Smooth muscle cell (in vitro differentiated cells): ENCODE measurements at regions not wholly inside any gene's neighbourhood (a gene's known extent, or its start where the extent isn't known, plus 50 kb on each side); places are given as distances from the start of the nearest gene placed in this dataset.

Experiments
- DNase-seq: peaks from one replicate; lab custom pipeline; 2025; ENCODE audit not compliant: unreplicated experiment; lab: John Stamatoyannopoulos, UW
- H2AFZ ChIP-seq: fragments of 200-600 bp; sonication (generic); 2 replicates; pipeline ENCODE4 v1.6.0; 2016; ENCODE audit warnings: antibody characterized with exemption, low read depth, mild to moderate bottlenecking
- H3F3A ChIP-seq: fragments of 200-600 bp; sonication (generic); 2 replicates; pipeline ENCODE4 v1.6.0; 2017; ENCODE audit warnings: antibody characterized with exemption, low read depth
- H3K27ac ChIP-seq: fragments of 200-600 bp; sonication (generic); 2 replicates; pipeline ENCODE4 v1.5.1; 2016; ENCODE audit warnings: low read depth, mild to moderate bottlenecking
- H3K27me3 ChIP-seq: fragments of 200-600 bp; sonication (generic); 2 replicates; pipeline ENCODE4 v1.6.1; 2016; ENCODE audit warnings: low read depth, mild to moderate bottlenecking
- H3K36me3 ChIP-seq: fragments of 200-600 bp; sonication (generic); 2 replicates; pipeline ENCODE4 v1.5.1; 2016; ENCODE audit warnings: low read depth
- H3K4me1 ChIP-seq: fragments of 200-600 bp; sonication (generic); 2 replicates; pipeline ENCODE4 v1.5.1; 2016; ENCODE audit warnings: low read depth
- H3K4me2 ChIP-seq: fragments of 200-600 bp; sonication (generic); 2 replicates; pipeline ENCODE4 v1.6.0; 2016; ENCODE audit warnings: mild to moderate bottlenecking
- H3K4me3 ChIP-seq: fragments of 200-600 bp; sonication (generic); 2 replicates; pipeline ENCODE4 v1.5.1; 2016; ENCODE audit warnings: mild to moderate bottlenecking
- H3K79me2 ChIP-seq: fragments of 200-600 bp; sonication (generic); 2 replicates; pipeline ENCODE4 v1.6.0; 2016; ENCODE audit warnings: low read depth, mild to moderate bottlenecking
- H3K9ac ChIP-seq: fragments of 200-600 bp; sonication (generic); 2 replicates; pipeline ENCODE4 v1.6.0; 2016; ENCODE audit warnings: low read depth
- H3K9me3 ChIP-seq: fragments of 200-600 bp; sonication (generic); replicated peaks from 2 replicates; pipeline ENCODE4 v1.5.1; 2016; ENCODE audit warnings: low read depth
- H4K20me1 ChIP-seq: fragments of 200-600 bp; sonication (generic); 2 replicates; pipeline ENCODE4 v1.6.0; 2016; ENCODE audit warnings: low read depth
- CTCF ChIP-seq: fragments of 200-600 bp; sonication (generic); IDR thresholded peaks from 2 replicates; pipeline ENCODE4 v1.5.1; 2017; ENCODE audit warnings: borderline replicate concordance, mild to moderate bottlenecking, antibody characterized with exemption; ENCODE audit not compliant: insufficient read depth, poor library complexity, severe bottlenecking
- WGBS: methylation state at CpG from one replicate; pipeline ENCODE4 v1.1.7; 2016; ENCODE audit warnings: low lambda C conversion rate; 5-methylcytosine and 5-hydroxymethylcytosine counted together

GRCh38 chr11:130769782-130770535 is 146.3 kb downstream of the SNX19 start:
- Histone ChIP-seq H3K4me1 (no peaks in the 10 kb centered on the region), H3K79me2 (no peaks in the 10 kb centered on the region), H3K27ac (no peak overlapping the region), H2AFZ (no peak overlapping the region), H3K4me3 (no peak overlapping the region), H3F3A (peaks cover 16% of the 10 kb centered on the region), H3K9ac (no peak overlapping the region), H3K9me3 (no peaks in the 10 kb centered on the region), H4K20me1 (no peaks in the 10 kb centered on the region), H3K36me3 (no peaks in the 10 kb centered on the region), H3K4me2 (no peak overlapping the region), H3K27me3 (no peaks in the 10 kb centered on the region)
- no peak for TF ChIP-seq CTCF
- 82% methylated on average over 8 of the region's 8 CpGs for WGBS
- DNase-seq, result no peak

GRCh38 chr11:130771708-130772107 is 144.6 kb downstream of the SNX19 start:
- Histone ChIP-seq H3K27ac (peak overlapping the region; percentile 82), H2AFZ (no peak overlapping the region)

GRCh38 chr11:130772266-130773227 is 143.7 kb downstream of the SNX19 start:
- H3K27ac ChIP-seq, result peak overlapping the region; percentile 82
- 27% methylated on average over 6 of the region's 6 CpGs for WGBS
- H3K27me3 ChIP-seq, result no peaks in the 10 kb centered on the region
- H3K4me2 ChIP-seq, result peak overlapping the region; percentile 44
- no peaks in the 10 kb centered on the region for H3K4me1 ChIP-seq
- H3F3A ChIP-seq, result peaks cover 16% of the 10 kb centered on the region
- no peak for TF ChIP-seq CTCF
- H2AFZ ChIP-seq, result no peak overlapping the region
- H3K36me3 ChIP-seq, result no peaks in the 10 kb centered on the region
- H4K20me1 ChIP-seq, result no peaks in the 10 kb centered on the region
- no peaks in the 10 kb centered on the region for H3K79me2 ChIP-seq
- H3K4me3 ChIP-seq, result no peak overlapping the region
- peak overlapping the region; percentile 38 for H3K9ac ChIP-seq
- DNase-seq, result no peak
- H3K9me3 ChIP-seq, result no peaks in the 10 kb centered on the region

More at GRCh38 chr11:130771708-130772107, 144.6 kb downstream of the SNX19 start:
- Histone ChIP-seq H3K9me3 (no peaks in the 10 kb centered on the region), H3K4me3 (no peak overlapping the region), H4K20me1 (no peaks in the 10 kb centered on the region), H3K79me2 (no peaks in the 10 kb centered on the region), H3K27me3 (no peaks in the 10 kb centered on the region), H3K4me2 (peak overlapping the region; percentile 40), H3F3A (peaks cover 16% of the 10 kb centered on the region), H3K9ac (no peak overlapping the region), H3K36me3 (no peaks in the 10 kb centered on the region), H3K4me1 (no peaks in the 10 kb centered on the region)
- no peak for DNase-seq
- 88% methylated on average over 7 of the region's 7 CpGs for WGBS
- TF ChIP-seq CTCF, result no peak
